ENCODE measurements at regions not wholly inside any gene's neighbourhood (a gene's known extent, or its start where the extent isn't known, plus 50 kb on each side); places are given as distances from the start of the nearest gene placed in this dataset.

- H2AK5ac ChIP-seq (ENCODE audit: low read length): no peak overlapping the region
- no peak overlapping the region for H2BK120ac ChIP-seq (ENCODE audit: insufficient read depth, low read length, poor library complexity)
- no peak overlapping the region for H4K8ac ChIP-seq (ENCODE audit: low read depth, low read length)
- no peak overlapping the region for H3K18ac ChIP-seq (ENCODE audit: low read length)
- DNase-seq: no peak
- no peaks in the 10 kb centered on the region for H3K4me1 ChIP-seq (ENCODE audit: control insufficient read depth in 1 of 2, insufficient read depth in 2 of 2, low read length in 2 of 2)
- H3K14ac ChIP-seq (ENCODE audit: low read length): no peak overlapping the region
- no peak overlapping the region for H3K27ac ChIP-seq (ENCODE audit: low read depth, low read length)
- no peak overlapping the region for H3K23ac ChIP-seq (ENCODE audit: low read length)
- no peaks in the 10 kb centered on the region for H3K79me2 ChIP-seq (ENCODE audit: control insufficient read depth, insufficient read depth, low read length, poor library complexity)
- no peak overlapping the region for H3K4me2 ChIP-seq (ENCODE audit: low read length)
- H4K12ac ChIP-seq (ENCODE audit: low read depth, low read length): no peak overlapping the region
- H2BK12ac ChIP-seq (ENCODE audit: low read length): no peak overlapping the region
- H3K9me3 ChIP-seq (ENCODE audit: insufficient read depth, low read depth, low read length): peaks cover 6% of the 10 kb centered on the region
- peaks cover 0 to 2% of the 10 kb centered on the region in 2 experiments for H3K36me3 ChIP-seq (ENCODE audit: control insufficient read depth in 1 of 2, insufficient read depth in 2 of 2, low read length in 2 of 2)
- H2AFZ ChIP-seq (ENCODE audit: insufficient read depth, low read length, poor library complexity): no peak overlapping the region
- H3K79me1 ChIP-seq (ENCODE audit: low read length): no peaks in the 10 kb centered on the region
- H4K91ac ChIP-seq (ENCODE audit: low read depth, low read length): no peak overlapping the region
- H3K4ac ChIP-seq (ENCODE audit: low read depth, low read length): no peak overlapping the region
- WGBS (ENCODE audit: extremely low coverage, insufficient coverage, insufficient read length): no CpG with 5 or more reads among the region's 2 CpGs
- H3K4me3 ChIP-seq (ENCODE audit: low read depth, low read length): no peak overlapping the region
- no peaks in the 10 kb centered on the region for H3K27me3 ChIP-seq (ENCODE audit: insufficient read depth, low read length)
- no peak overlapping the region for H3K9ac ChIP-seq (ENCODE audit: low read length)
- no peak overlapping the region for H2BK5ac ChIP-seq (ENCODE audit: low read depth, low read length, poor library complexity)
Measured at GRCh38 chr5:111636736-111637135, 120.3 kb downstream of the NREP start.

GRCh38 chr5:111635916-111636570 is 121.0 kb downstream of the NREP start:
- H3K36me3 ChIP-seq (ENCODE audit: control insufficient read depth in 1 of 2, insufficient read depth in 2 of 2, low read length in 2 of 2): peaks cover 0 to 2% of the 10 kb centered on the region in 2 experiments
- WGBS (ENCODE audit: extremely low coverage, insufficient coverage, insufficient read length): no CpG with 5 or more reads among the region's 3 CpGs
- H3K14ac ChIP-seq (ENCODE audit: low read length): no peak overlapping the region
- DNase-seq: no peak
- H3K9me3 ChIP-seq (ENCODE audit: insufficient read depth, low read depth, low read length): peaks cover 6% of the 10 kb centered on the region
- no peak overlapping the region for H2BK5ac ChIP-seq (ENCODE audit: low read depth, low read length, poor library complexity)
- no peak overlapping the region for H4K12ac ChIP-seq (ENCODE audit: low read depth, low read length)
- H3K4ac ChIP-seq (ENCODE audit: low read depth, low read length): no peak overlapping the region
- no peak overlapping the region for H3K4me2 ChIP-seq (ENCODE audit: low read length)
- H3K4me3 ChIP-seq (ENCODE audit: low read depth, low read length): no peak overlapping the region
- no peaks in the 10 kb centered on the region for H3K27me3 ChIP-seq (ENCODE audit: insufficient read depth, low read length)
- no peak overlapping the region for H4K8ac ChIP-seq (ENCODE audit: low read depth, low read length)
- no peak overlapping the region for H3K9ac ChIP-seq (ENCODE audit: low read length)
- H2AFZ ChIP-seq (ENCODE audit: insufficient read depth, low read length, poor library complexity): no peak overlapping the region
- no peaks in the 10 kb centered on the region for H3K79me2 ChIP-seq (ENCODE audit: control insufficient read depth, insufficient read depth, low read length, poor library complexity)
- no peaks in the 10 kb centered on the region for H3K4me1 ChIP-seq (ENCODE audit: control insufficient read depth in 1 of 2, insufficient read depth in 2 of 2, low read length in 2 of 2)
- H2BK120ac ChIP-seq (ENCODE audit: insufficient read depth, low read length, poor library complexity): no peak overlapping the region
- no peak overlapping the region for H2BK12ac ChIP-seq (ENCODE audit: low read length)
- no peak overlapping the region for H2AK5ac ChIP-seq (ENCODE audit: low read length)
- H3K23ac ChIP-seq (ENCODE audit: low read length): no peak overlapping the region
- H4K91ac ChIP-seq (ENCODE audit: low read depth, low read length): no peak overlapping the region
- H3K27ac ChIP-seq (ENCODE audit: low read depth, low read length): no peak overlapping the region
- no peak overlapping the region for H3K18ac ChIP-seq (ENCODE audit: low read length)
- H3K79me1 ChIP-seq (ENCODE audit: low read length): no peaks in the 10 kb centered on the region

GRCh38 chr5:111635151-111635902 is 121.7 kb downstream of the NREP start:
- no peak overlapping the region for H4K8ac ChIP-seq (ENCODE audit: low read depth, low read length)
- H4K91ac ChIP-seq (ENCODE audit: low read depth, low read length): no peak overlapping the region
- no peaks in the 10 kb centered on the region for H3K79me2 ChIP-seq (ENCODE audit: control insufficient read depth, insufficient read depth, low read length, poor library complexity)
- peaks cover 0 to 2% of the 10 kb centered on the region in 2 experiments for H3K36me3 ChIP-seq (ENCODE audit: control insufficient read depth in 1 of 2, insufficient read depth in 2 of 2, low read length in 2 of 2)
- no peak overlapping the region for H2AK5ac ChIP-seq (ENCODE audit: low read length)
- H2BK5ac ChIP-seq (ENCODE audit: low read depth, low read length, poor library complexity): no peak overlapping the region
- no peak overlapping the region for H3K4me2 ChIP-seq (ENCODE audit: low read length)
- H3K9ac ChIP-seq (ENCODE audit: low read length): no peak overlapping the region
- DNase-seq: no peak
- no peaks in the 10 kb centered on the region for H3K27me3 ChIP-seq (ENCODE audit: insufficient read depth, low read length)
- no peak overlapping the region for H4K12ac ChIP-seq (ENCODE audit: low read depth, low read length)
- H3K14ac ChIP-seq (ENCODE audit: low read length): no peak overlapping the region
- no peak overlapping the region for H3K4me3 ChIP-seq (ENCODE audit: low read depth, low read length)
- no peak overlapping the region for H3K27ac ChIP-seq (ENCODE audit: low read depth, low read length)
- H3K23ac ChIP-seq (ENCODE audit: low read length): no peak overlapping the region
- H3K18ac ChIP-seq (ENCODE audit: low read length): no peak overlapping the region
- no peak overlapping the region for H2AFZ ChIP-seq (ENCODE audit: insufficient read depth, low read length, poor library complexity)
- H2BK12ac ChIP-seq (ENCODE audit: low read length): no peak overlapping the region
- H3K4me1 ChIP-seq (ENCODE audit: control insufficient read depth in 1 of 2, insufficient read depth in 2 of 2, low read length in 2 of 2): no peaks in the 10 kb centered on the region
- no peak overlapping the region for H2BK120ac ChIP-seq (ENCODE audit: insufficient read depth, low read length, poor library complexity)
- H3K4ac ChIP-seq (ENCODE audit: low read depth, low read length): no peak overlapping the region
- no peaks in the 10 kb centered on the region for H3K79me1 ChIP-seq (ENCODE audit: low read length)
- peaks cover 6% of the 10 kb centered on the region for H3K9me3 ChIP-seq (ENCODE audit: insufficient read depth, low read depth, low read length)
- no CpG with 5 or more reads among the region's 7 CpGs for WGBS (ENCODE audit: extremely low coverage, insufficient coverage, insufficient read length)

DNA sequence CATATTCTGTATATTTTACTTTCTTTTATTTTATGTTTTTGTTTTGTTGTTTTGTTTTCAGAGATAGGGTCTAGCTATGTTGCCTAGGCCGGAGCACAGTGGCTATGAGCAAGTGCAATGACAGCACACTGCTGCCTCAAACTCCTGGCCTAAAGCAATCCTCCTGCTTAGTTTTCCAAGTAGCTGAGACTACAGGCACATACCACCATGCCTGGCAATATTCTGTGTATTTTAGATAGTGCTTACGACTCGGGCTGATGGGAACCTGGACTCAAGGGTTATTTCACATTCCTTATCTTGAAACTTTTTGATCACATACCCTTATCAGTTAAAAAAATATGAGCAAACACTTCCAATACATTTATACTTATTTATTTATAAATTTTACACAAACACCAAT is 119.0 kb upstream of the STARD4 start:
- Histone ChIP-seq H3K9me3 (ENCODE audit: insufficient read depth, low read depth, low read length) (no peaks in the 10 kb centered on the region), H3K4me1 (ENCODE audit: control insufficient read depth in 1 of 2, insufficient read depth in 2 of 2, low read length in 2 of 2) (no peaks in the 10 kb centered on the region), H4K12ac (ENCODE audit: low read depth, low read length) (no peak overlapping the region), H4K8ac (ENCODE audit: low read depth, low read length) (no peak overlapping the region), H2BK120ac (ENCODE audit: insufficient read depth, low read length, poor library complexity) (no peak overlapping the region), H2AK5ac (ENCODE audit: low read length) (no peak overlapping the region), H2BK5ac (ENCODE audit: low read depth, low read length, poor library complexity) (no peak overlapping the region), H3K27me3 (ENCODE audit: insufficient read depth, low read length) (no peaks in the 10 kb centered on the region), H3K4ac (ENCODE audit: low read depth, low read length) (no peak overlapping the region), H3K79me2 (ENCODE audit: control insufficient read depth, insufficient read depth, low read length, poor library complexity) (no peaks in the 10 kb centered on the region), H3K4me3 (ENCODE audit: low read depth, low read length) (no peak overlapping the region), H3K23ac (ENCODE audit: low read length) (no peak overlapping the region), H3K27ac (ENCODE audit: low read depth, low read length) (no peak overlapping the region), H2AFZ (ENCODE audit: insufficient read depth, low read length, poor library complexity) (no peak overlapping the region), H4K91ac (ENCODE audit: low read depth, low read length) (no peak overlapping the region), H3K79me1 (ENCODE audit: low read length) (no peaks in the 10 kb centered on the region), H3K4me2 (ENCODE audit: low read length) (no peak overlapping the region), H2BK12ac (ENCODE audit: low read length) (no peak overlapping the region), H3K14ac (ENCODE audit: low read length) (no peak overlapping the region), H3K18ac (ENCODE audit: low read length) (no peak overlapping the region), H3K9ac (ENCODE audit: low read length) (no peak overlapping the region), H3K36me3 (ENCODE audit: control insufficient read depth in 1 of 2, insufficient read depth in 2 of 2, low read length in 2 of 2) (no peaks in the 10 kb centered on the region)
- WGBS (ENCODE audit: extremely low coverage, insufficient coverage, insufficient read length): no CpG with 5 or more reads among the region's 3 CpGs
- DNase-seq: peak; percentile 72 to 75
